ENCODE measurements at regions not wholly inside any gene's neighbourhood (a gene's known extent, or its start where the extent isn't known, plus 50 kb on each side); places are given as distances from the start of the nearest gene placed in this dataset.

- Mint-ChIP-seq H3K4me3 (no peak overlapping the region), H3K4me1 (ENCODE audit: unreplicated experiment) (peaks cover 28% of the 10 kb centered on the region), H3K36me3 (no peaks in the 10 kb centered on the region), H3K27me3 (peaks cover 5% of the 10 kb centered on the region), H3K27ac (no peak overlapping the region), H3K9me3 (peaks cover 4% of the 10 kb centered on the region)
- DNase-seq (ENCODE audit: extremely low spot score, unreplicated experiment), result no peak
- TF ChIP-seq CTCF (conservative IDR thresholded peaks at IDR 0.05), result no peak
Measured at GRCh38 chr9:4424038-4424437, 66.2 kb upstream of the SLC1A1 start.

DNA sequence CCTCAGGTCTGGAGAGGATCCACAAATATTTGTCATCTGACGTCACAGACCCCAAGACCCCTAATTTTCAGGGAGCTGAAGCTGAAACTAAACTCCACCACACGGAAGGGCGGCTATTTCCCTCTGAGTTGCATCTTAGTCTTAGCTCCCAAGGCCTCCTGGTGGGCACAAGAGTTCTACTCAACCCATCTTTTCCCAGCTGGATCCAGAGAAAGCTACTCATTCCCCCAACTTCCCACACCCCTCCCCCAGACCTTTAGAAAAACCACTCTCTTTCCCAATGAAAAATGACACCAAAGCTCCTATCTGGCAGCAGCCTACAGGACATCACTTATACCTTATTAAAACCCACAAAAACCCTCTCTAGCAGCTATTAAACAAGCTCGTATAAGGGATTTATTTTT, 67.1 kb upstream of the SLC1A1 start:
- TF ChIP-seq CTCF (conservative IDR thresholded peaks at IDR 0.05), result no peak
- Mint-ChIP-seq H3K27ac (no peak overlapping the region), H3K4me3 (no peak overlapping the region), H3K4me1 (ENCODE audit: unreplicated experiment) (peaks cover 28% of the 10 kb centered on the region), H3K27me3 (peaks cover 5% of the 10 kb centered on the region), H3K36me3 (no peaks in the 10 kb centered on the region), H3K9me3 (no peaks in the 10 kb centered on the region)
- no peak for DNase-seq (ENCODE audit: extremely low spot score, unreplicated experiment)

DNA sequence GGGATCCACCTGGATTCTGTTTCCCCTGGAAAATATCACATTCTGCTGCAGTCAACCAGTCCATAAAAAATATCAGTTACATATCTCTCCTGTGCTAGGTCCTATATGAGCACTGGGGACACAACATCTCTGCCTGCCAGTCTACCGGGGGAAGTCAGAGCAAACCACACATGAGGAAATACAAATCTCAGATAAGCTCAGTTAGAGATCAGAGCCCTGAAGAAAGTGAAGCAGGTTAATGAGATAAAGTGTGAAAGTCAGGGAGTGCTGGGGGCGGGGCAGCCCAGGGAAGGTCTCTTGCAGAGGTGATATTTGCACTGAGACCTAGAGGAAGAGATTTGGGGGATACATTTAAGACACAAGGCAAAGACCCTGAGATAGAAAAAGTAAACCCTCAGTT, 67.8 kb upstream of the SLC1A1 start:
- TF ChIP-seq CTCF (conservative IDR thresholded peaks at IDR 0.05), result no peak
- Mint-ChIP-seq H3K4me3 (no peak overlapping the region), H3K27me3 (peaks cover 5% of the 10 kb centered on the region), H3K9me3 (no peaks in the 10 kb centered on the region), H3K36me3 (no peaks in the 10 kb centered on the region), H3K27ac (no peak overlapping the region), H3K4me1 (ENCODE audit: unreplicated experiment) (peaks cover 28% of the 10 kb centered on the region)
- no peak for DNase-seq (ENCODE audit: extremely low spot score, unreplicated experiment)

GRCh38 chr9:4421847-4422246, 68.4 kb upstream of the SLC1A1 start:
- no peak overlapping the region for H3K27ac Mint-ChIP-seq
- no peak for DNase-seq (ENCODE audit: extremely low spot score, unreplicated experiment)
- H3K36me3 Mint-ChIP-seq, result no peaks in the 10 kb centered on the region
- TF ChIP-seq CTCF (conservative IDR thresholded peaks at IDR 0.05), result no peak
- H3K4me3 Mint-ChIP-seq, result no peak overlapping the region
- H3K27me3 Mint-ChIP-seq, result peaks cover 5% of the 10 kb centered on the region
- H3K9me3 Mint-ChIP-seq, result no peaks in the 10 kb centered on the region
- peaks cover 28% of the 10 kb centered on the region for H3K4me1 Mint-ChIP-seq (ENCODE audit: unreplicated experiment)

DNA sequence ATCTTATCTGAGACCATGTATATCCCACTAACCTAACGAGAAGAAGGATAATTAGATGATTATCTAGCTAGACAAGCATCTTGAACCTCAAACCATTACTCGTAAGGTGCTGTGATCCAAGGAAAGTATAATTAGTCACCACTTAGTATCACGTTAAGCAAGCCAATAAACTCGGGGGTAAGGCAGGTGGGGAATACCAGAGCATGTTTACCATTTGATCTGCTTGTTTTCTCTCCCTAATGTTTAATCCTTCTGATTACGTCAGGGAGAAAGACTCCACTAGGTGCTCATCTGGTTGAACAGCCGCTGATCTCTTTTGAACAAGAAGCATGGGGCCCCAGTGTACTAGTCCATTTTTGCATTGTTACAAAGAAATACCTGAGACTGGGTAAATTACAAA, 69.9 kb upstream of the SLC1A1 start:
- H3K27me3 Mint-ChIP-seq, result no peaks in the 10 kb centered on the region
- no peaks in the 10 kb centered on the region for H3K9me3 Mint-ChIP-seq
- no peak for DNase-seq (ENCODE audit: extremely low spot score, unreplicated experiment)
- H3K4me1 Mint-ChIP-seq (ENCODE audit: unreplicated experiment), result peaks cover 23% of the 10 kb centered on the region
- no peak for TF ChIP-seq CTCF (conservative IDR thresholded peaks at IDR 0.05)
- no peak overlapping the region for H3K27ac Mint-ChIP-seq
- H3K36me3 Mint-ChIP-seq, result no peaks in the 10 kb centered on the region
- no peak overlapping the region for H3K4me3 Mint-ChIP-seq

Measured in type B pancreatic cell (in vitro differentiated cells).